Activated T-cell treated with anti-CD3 and anti-CD28 coated beads for 1 hour (primary cell): ENCODE measurements at regions not wholly inside any gene's neighbourhood (a gene's known extent, or its start where the extent isn't known, plus 50 kb on each side); places are given as distances from the start of the nearest gene placed in this dataset.

Source experiments
- DNase-seq: peaks from one replicate; pipeline ENCODE4 v3.0.0-alpha.2; 2020; ENCODE audit warnings: low read depth

DNA sequence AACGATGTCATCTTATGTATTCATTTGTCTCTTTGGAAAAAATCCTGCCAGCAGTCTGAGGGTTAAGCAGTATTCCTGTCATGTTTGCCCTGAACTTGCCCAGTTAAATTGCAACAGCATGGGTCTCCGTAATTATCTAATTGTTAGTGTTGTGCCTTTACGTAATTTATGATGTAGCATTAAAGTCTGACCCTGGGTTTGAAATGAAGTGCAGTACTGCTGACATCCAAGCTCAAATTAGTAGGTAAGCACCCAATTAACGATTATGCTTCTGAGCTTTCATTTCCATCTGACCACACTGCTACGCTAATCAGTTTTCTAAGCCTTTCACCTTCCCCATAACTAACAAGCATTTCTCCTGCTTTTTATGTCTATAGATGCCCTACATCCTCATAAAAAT, 241.8 kb downstream of the ARRDC4 start:
- DNase-seq = no peak

DNA sequence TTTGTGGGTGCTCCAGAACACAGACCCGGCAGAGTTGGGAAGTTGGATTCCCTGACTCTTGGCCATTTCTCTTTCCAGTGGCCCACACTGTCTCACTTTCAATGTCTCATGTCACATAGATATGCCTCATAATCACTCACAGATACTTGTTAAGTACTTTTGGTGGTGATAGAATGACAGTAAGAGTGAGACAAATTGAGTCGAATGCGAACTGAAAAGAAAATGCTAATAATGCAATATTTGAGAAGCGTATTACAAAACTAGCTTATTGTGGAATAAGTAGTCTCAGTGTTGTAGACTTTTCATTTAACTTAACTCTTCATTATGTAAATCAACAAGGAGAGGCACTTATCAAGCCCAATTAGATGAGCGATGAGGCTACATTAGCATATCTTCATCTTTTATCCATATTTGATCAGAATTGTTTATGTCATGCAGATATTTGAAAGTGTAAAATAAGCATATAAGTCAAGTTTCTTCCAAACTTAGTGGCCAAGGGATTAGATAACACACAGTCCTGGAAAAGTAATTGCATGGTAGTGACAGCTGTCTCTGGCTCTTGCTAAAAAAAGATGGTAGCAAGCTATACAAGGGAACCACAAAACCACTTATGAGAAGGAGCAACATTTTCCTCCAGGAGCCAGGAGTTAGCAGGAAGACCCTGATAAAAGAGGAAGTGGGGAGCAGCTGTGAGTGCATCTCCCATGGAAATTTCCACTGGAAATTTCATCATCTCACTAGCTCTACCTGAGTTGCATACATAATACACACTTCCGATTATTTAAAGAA, 243.6 kb downstream of the ARRDC4 start:
- DNase-seq = no peak

DNA sequence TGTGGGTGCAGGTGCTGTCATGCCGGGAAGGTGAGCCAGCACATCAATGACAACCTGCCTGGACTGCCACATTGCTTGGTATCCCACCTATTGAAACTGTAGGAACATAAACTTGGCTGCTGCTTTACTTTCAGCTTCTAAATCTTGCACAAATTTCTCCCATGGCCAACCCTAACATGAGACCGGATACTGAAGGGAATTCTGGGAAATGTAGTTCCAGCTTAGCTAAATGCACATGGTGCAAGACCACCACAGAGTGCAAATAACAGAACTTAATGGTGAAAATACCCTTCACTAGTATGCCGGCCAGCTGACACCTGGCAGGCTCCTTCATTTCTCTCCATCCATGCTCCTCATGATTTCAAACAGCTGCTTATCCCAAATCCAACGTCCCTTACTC, 247.4 kb downstream of the ARRDC4 start:
- no peak for DNase-seq

GRCh38 chr15:98213346-98213979, 253.0 kb downstream of the ARRDC4 start:
- DNase-seq = no peak

- DNase-seq = no peak
These were observed 255.7 kb downstream of the ARRDC4 start for GRCh38 chr15:98216166-98216565.

- no peak for DNase-seq
These were observed 256.9 kb downstream of the ARRDC4 start for GRCh38 chr15:98217356-98217755.

DNA sequence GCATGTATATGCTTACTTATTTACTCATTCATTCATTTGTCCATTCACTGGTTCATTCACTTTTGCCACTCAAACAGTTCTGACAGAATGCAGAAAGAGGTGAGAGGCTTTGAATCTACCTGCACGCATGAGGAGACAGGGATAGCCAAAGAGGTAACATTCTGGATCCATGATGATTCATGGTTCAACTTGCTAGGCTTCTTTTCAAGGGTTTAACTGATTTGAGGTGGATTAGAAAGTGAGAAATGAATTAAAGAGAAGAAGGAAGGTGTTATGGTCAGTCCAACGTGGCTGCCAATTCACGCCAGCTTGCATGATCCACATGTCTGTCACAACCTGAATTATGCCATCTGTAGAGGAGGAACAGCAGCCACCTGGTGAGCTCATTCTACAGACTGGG, 260.6 kb downstream of the ARRDC4 start:
- DNase-seq = no peak

DNA sequence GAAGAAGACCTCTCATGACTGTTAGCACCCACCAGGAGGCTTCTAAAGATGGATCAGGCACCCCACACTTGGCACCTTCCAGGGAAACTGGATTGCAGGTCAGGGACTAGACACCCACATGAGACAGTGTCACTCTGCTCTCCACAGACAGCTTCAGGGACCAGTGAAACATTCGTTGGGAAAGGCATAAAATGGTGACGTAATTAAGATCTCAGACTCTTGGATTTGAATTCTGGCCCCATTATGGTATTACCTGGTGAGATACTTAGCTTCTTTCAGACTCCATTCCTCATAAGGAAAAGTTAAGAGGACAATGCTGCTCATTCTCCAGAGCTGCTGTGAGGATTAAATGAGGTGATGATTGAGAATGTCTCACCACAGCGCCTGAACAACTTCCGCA, 261.1 kb downstream of the ARRDC4 start:
- no peak for DNase-seq

DNA sequence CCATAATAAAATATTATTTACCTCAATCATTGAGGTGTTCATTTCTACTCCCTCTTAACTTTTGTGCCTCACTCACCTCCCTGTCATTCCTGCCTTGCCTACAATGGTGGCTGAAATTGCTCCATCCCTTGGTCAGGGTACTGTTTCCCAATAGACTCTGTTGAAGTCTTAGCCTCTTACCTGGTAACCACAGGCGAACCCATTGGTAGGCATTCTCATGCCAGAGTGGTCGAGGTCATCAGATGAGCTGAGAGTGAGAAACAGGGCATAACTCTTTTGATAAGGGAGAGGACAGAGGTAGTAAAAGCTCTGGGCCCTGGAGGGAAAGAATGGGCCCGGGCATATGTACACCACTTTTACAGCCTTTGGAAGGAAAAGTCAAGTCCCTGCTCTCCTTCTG, 265.6 kb downstream of the ARRDC4 start:
- DNase-seq = no peak

DNA sequence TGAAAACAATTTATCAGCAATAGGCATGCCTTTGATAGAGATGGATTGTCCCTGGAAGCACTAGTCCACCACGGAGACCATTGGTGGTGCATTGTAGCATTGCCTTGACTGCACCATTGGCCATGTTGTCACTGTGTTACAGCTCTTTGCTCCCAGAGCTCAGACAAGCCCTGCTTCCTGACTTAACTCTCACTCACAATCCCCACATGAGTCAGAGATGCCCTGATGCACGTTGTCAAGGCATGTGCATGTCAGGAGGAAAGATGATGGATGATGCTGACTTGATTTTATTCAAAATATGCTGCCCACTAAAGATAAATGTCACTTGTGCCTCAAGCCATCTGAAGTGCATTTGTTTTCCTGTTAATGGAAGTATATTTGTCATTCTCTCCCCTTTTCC, 266.1 kb downstream of the ARRDC4 start:
- DNase-seq = no peak

DNA sequence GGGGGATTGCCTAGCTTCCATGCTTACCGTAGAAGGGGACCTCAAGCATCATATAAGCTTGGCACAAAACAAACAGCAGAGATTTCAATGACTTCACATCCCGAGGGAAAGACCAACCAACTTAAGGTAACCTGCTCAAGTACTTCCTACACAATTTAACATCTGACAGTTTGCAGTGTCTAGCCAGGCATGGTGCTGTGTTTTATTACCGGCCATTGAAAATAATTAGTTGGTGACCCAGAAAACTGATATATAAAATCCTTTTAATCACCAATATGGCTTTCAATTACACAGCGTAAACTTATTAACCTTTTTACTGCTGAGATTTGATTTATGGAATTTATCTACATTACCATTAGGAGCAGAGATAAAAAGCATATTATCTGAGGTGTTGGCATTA, 268.3 kb downstream of the ARRDC4 start:
- no peak for DNase-seq

DNA sequence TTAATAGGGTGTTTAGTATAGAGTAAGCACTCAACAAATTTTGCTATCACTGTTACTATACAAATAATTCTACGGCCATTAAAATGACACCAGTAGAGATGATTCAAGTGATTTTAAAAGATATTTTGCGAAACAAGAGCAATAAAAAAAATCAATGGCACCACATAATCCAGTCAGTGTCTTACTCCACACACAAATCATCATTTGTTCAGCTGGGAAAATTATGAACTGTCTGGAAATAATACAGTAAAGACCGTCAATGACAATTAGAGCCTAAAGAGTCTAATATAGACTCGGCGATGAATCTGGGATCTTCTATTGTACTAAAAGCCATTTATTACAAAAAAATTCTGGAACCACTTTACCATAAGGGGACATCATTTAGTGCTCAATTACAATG, 270.5 kb downstream of the ARRDC4 start:
- DNase-seq = no peak

GRCh38 chr15:98231696-98232440, 271.4 kb downstream of the ARRDC4 start:
- DNase-seq = no peak

GRCh38 chr15:98232761-98233160, 272.3 kb downstream of the ARRDC4 start:
- no peak for DNase-seq

DNA sequence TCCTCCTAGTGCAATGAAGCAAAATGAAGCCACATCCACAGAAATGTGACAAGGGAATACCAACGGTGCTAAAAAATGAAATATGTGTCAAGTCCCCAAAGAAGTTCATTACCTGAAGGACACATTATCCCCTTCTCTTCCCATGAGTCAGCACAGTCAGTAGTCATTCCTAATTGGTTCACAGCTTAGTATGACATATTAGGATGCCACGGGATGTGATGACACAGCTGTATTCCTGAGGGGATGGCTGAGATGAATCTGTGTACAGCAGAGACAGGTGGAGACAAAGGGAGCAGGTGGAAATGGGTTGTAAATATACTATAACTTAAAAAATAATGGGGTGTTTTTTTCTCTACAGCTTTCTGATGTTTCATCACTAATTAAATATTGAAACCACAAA, 273.4 kb downstream of the ARRDC4 start:
- DNase-seq = no peak

- DNase-seq = no peak
These were observed 279.8 kb downstream of the ARRDC4 start for GRCh38 chr15:98240303-98240702.

GRCh38 chr15:98241032-98241554, 280.6 kb downstream of the ARRDC4 start:
- DNase-seq = no peak

- no peak for DNase-seq
These were observed 296.8 kb downstream of the ARRDC4 start for GRCh38 chr15:98257290-98257689.

DNA sequence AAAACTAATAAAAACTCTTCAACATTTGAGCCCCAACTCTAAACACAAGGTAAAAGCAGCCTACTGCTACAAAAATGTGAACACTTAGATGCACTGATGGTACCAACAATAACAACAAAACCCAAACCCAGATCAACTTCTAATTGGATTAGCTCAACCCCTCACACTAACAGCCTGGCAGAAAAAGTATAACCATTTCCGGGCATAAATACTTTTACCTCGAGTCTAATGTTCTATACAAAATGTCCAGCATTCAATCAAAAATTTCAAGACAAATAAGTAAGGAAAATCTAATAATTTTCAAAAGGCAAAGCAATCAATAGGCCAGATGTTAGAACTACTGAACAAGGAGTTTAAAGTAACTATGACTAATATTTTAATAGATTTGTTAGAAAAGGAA, 303.3 kb downstream of the ARRDC4 start:
- DNase-seq = no peak

DNA sequence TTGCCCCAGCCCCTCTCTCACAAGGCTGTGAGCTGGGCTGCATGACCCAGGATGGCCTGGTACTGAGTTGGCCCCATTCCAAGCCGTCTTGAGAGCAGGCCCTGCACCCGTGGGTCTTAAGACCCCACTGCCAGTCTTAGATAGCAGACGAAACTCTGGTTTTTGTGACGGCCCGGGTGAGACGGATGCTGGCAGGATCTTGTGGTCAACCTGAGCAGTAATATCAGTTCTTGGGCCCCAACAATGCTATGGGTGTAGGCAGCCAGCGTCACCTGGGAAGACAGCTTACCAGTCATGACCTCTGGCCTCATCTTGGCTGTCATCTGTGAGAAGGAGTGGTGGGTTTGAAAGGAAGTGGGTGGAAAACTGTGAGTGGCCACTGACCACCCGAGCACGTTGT, 305.8 kb downstream of the ARRDC4 start:
- no peak for DNase-seq

- DNase-seq = no peak
These were observed 307.7 kb downstream of the ARRDC4 start for GRCh38 chr15:98268163-98268562.

- no peak for DNase-seq
These were observed 312.1 kb downstream of the ARRDC4 start for GRCh38 chr15:98272625-98273024.

GRCh38 chr15:98276018-98276417, 315.5 kb downstream of the ARRDC4 start:
- DNase-seq = no peak
